ENCODE measurements at regions not wholly inside any gene's neighbourhood (a gene's known extent, or its start where the extent isn't known, plus 50 kb on each side); places are given as distances from the start of the nearest gene placed in this dataset.
"Not testable (repeated sequence)": the region's sequence is repeated elsewhere in the genome, so short reads cannot be mapped to it uniquely, and the experiment has no call there.

DNA sequence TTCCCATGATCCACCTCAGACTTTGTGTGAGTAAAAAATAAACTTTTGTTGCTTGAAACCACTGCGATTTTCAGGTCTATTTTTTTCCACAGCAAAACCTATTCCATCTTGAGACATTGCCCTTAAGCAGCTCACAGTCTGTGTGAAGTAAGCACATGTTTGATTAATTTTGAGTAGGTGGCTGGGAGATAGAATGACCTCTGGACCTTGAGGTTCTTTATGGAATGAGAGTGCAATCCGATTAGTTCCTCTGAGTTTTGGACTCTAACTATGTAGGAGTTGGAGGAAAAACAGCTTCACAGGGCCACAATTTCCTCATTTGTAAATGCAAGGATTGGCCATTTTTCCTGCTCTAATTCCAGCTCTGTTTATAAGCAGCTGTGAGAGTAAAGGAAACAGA is 234.1 kb upstream of the IGFBP7 start:
- TF ChIP-seq, protein P1, sequence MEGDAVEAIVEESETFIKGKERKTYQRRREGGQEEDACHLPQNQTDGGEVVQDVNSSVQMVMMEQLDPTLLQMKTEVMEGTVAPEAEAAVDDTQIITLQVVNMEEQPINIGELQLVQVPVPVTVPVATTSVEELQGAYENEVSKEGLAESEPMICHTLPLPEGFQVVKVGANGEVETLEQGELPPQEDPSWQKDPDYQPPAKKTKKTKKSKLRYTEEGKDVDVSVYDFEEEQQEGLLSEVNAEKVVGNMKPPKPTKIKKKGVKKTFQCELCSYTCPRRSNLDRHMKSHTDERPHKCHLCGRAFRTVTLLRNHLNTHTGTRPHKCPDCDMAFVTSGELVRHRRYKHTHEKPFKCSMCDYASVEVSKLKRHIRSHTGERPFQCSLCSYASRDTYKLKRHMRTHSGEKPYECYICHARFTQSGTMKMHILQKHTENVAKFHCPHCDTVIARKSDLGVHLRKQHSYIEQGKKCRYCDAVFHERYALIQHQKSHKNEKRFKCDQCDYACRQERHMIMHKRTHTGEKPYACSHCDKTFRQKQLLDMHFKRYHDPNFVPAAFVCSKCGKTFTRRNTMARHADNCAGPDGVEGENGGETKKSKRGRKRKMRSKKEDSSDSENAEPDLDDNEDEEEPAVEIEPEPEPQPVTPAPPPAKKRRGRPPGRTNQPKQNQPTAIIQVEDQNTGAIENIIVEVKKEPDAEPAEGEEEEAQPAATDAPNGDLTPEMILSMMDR (conservative IDR thresholded peaks at IDR 0.05; ENCODE audit: control insufficient read depth, insufficient read depth, low read depth, low read length) = no peak
- DNase-seq (ENCODE audit: low read depth) = no peak
- H3K4me3 ChIP-seq (ENCODE audit: control insufficient read depth, low read depth, low read length) = no peak overlapping the region

DNA sequence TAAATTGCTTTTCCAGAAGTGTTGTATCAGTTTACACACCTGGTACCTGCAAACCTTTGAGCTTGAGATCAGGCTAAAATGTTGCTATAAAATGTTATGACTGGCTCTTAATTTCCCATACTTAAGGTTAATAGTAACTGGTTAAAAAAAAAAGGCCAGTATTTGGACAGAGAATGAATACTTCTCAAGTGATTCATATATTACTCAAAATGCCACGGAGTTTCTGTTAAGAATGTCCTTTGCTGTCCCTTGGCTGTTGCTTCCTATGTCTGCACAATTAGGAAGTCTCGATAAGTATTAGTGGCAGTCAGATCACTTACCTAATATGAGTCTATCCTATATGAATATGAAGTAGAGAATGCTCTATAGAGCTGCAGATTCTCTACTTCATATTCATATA is 232.2 kb upstream of the IGFBP7 start:
- TF ChIP-seq, protein P1 (conservative IDR thresholded peaks at IDR 0.05; ENCODE audit: control insufficient read depth, insufficient read depth, low read depth, low read length) = no peak
- DNase-seq (ENCODE audit: low read depth) = peak; percentile 26
- no peak overlapping the region for H3K4me3 ChIP-seq (ENCODE audit: control insufficient read depth, low read depth, low read length)

DNA sequence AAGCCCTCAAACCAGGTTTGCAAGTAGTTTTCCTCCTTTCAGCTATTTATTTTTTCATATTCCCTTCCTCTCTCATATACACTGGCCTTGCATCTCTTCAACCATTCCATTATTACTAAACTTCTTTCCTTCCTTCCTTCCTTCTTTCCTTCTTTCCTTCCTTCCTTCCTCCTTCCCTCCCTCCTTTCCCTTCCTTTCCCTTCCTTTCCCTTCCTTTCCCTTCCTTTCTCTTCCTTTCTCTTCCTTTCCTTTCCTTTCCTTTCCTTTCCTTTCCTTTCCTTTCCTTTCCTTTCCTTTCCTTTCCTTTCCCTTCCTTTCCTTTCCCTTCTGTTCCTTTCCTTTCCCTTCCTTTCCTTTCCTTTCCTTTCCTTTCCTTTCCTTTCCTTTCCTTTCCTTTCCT is 228.7 kb upstream of the IGFBP7 start:
- DNase-seq (ENCODE audit: low read depth); H3K4me3 ChIP-seq (ENCODE audit: control insufficient read depth, low read depth, low read length): not testable (repeated sequence)

DNA sequence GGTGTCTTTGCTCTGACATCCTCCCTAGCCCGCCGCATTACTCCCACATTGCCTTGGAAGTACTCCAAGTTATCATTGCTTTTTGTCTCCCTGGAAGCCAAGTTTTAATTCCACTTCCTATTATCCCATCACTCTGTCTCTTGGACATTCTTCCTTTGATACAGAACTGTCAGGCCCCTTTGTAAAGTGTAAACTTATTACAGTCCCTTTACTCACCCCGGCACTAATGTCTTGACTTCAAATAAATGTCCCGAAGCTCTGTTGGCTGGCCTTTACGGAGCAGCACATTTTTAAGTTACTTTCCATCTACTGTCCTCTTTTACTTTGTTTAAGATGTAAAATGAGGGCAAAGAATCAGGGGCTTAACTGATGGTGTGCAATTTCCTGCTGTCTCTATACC is 223.5 kb upstream of the IGFBP7 start:
- no peak overlapping the region for H3K4me3 ChIP-seq (ENCODE audit: control insufficient read depth, low read depth, low read length)
- TF ChIP-seq, protein P1 (conservative IDR thresholded peaks at IDR 0.05; ENCODE audit: control insufficient read depth, insufficient read depth, low read depth, low read length) = no peak
- peak; percentile 4 for DNase-seq (ENCODE audit: low read depth)

DNA sequence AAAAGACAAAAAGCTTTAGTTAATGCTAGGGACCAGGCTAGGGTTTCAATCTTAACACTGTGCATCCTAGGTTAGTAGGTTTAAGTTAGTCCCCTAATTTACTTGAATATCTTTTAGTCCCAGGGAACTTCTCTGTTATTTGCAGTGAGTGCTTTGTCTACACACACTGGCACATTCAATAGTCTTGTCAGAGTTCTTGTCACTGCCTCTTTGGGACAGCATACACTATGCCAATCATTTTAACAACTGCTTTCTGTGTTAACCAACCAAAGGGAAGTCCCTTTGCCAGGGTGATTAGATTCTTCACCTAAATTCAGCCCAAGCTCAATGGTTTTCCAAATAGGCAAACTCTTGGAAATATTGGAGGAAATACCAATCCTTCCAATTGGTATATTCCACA is 221.8 kb upstream of the IGFBP7 start:
- TF ChIP-seq, protein P1 (conservative IDR thresholded peaks at IDR 0.05; ENCODE audit: control insufficient read depth, insufficient read depth, low read depth, low read length) = no peak
- no peak overlapping the region for H3K4me3 ChIP-seq (ENCODE audit: control insufficient read depth, low read depth, low read length)
- DNase-seq (ENCODE audit: low read depth) = no peak

DNA sequence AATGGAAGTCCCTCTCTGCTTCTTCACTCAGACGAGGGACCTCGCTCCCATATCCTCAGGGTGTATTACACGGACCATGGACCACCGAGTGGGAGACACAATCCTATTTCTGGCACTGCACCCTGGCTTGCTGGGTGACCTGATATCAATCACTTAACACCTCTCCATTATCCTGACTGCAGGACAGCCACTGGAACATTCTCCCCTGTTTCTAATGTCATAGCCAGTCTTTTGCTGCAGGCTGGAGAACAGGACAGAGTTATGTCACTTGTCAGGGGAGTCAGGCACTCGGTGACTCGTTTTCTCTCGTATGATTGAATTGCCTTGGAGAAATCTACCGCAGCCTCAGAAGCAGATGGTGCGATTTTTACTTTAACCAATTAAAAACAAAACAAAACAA is 219.1 kb upstream of the IGFBP7 start:
- no peak overlapping the region for H3K4me3 ChIP-seq (ENCODE audit: control insufficient read depth, low read depth, low read length)
- TF ChIP-seq, protein P1 (conservative IDR thresholded peaks at IDR 0.05; ENCODE audit: control insufficient read depth, insufficient read depth, low read depth, low read length) = no peak
- no peak for DNase-seq (ENCODE audit: low read depth)

DNA sequence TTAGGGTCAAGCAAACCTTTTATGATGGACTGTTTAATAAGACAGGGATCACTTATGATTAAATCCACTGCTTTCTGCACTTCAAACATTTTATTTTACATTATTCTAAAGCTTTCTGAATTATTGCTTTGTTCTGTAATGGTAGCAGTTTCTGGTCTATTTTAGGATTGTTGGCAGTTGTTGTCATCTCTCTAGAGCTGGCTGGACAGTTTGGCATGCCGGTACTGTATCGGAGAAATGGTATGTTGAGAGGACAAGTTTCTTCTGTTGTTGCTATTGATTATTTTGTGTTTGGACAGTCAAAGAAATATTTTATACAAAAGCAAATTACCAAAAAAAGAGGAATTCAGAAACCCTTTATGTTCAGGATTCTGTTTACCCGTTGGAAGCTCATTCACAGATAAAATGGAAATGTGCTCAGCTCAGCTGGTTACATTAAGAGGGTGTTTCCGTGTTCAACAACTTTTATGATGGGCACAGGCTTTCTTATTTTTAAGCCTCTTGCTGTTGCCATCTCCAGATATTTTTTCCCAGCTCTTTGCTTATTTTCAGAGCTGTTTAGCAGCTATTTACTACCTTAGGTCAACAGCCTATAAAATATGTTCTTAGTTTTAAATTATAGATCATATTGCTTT is 214.6 kb upstream of the IGFBP7 start:
- no peak for DNase-seq (ENCODE audit: low read depth)
- TF ChIP-seq, protein P1 (conservative IDR thresholded peaks at IDR 0.05; ENCODE audit: control insufficient read depth, insufficient read depth, low read depth, low read length) = no peak
- H3K4me3 ChIP-seq (ENCODE audit: control insufficient read depth, low read depth, low read length) = no peak overlapping the region
